DOHH2 (cell line): ENCODE measurements at regions not wholly inside any gene's neighbourhood (a gene's known extent, or its start where the extent isn't known, plus 50 kb on each side); places are given as distances from the start of the nearest gene placed in this dataset.

Experiments
- H3F3A ChIP-seq: fragments of 200-600 bp; sonication (generic), shearing (Covaris generic); 2 replicates; pipeline ENCODE4 v1.6.0; 2016; ENCODE audit warnings: antibody characterized with exemption, mild to moderate bottlenecking; ENCODE audit not compliant: control insufficient read depth, insufficient read depth
- H3K27ac ChIP-seq: fragments of 200-600 bp; sonication (generic); 2 replicates; pipeline ENCODE4 v1.5.1; 2014; ENCODE audit warnings: low read depth, mild to moderate bottlenecking, low read length, moderate library complexity
- H3K27me3 ChIP-seq: fragments of 200-600 bp; sonication (generic); 2 replicates; pipeline ENCODE4 v1.6.1; 2014; ENCODE audit warnings: mild to moderate bottlenecking, low read length, mixed read lengths; ENCODE audit not compliant: control insufficient read depth
- H3K36me3 ChIP-seq: fragments of 200-600 bp; sonication (generic); 2 replicates; pipeline ENCODE4 v1.6.1; 2014; ENCODE audit warnings: mild to moderate bottlenecking, low read length, moderate library complexity, mixed read lengths; ENCODE audit not compliant: control insufficient read depth
- H3K4me1 ChIP-seq: fragments of 200-600 bp; sonication (generic); 2 replicates; pipeline ENCODE4 v1.6.1; 2014; ENCODE audit warnings: mild to moderate bottlenecking, low read length, mixed read lengths; ENCODE audit not compliant: control insufficient read depth
- H3K4me2 ChIP-seq: fragments of 200-600 bp; sonication (generic); 2 replicates; pipeline ENCODE4 v1.6.0; 2014; ENCODE audit warnings: mild to moderate bottlenecking, low read length, moderate library complexity
- H3K4me3 ChIP-seq: fragments of 200-600 bp; sonication (generic); 2 replicates; pipeline ENCODE4 v1.5.1; 2014; ENCODE audit warnings: mild to moderate bottlenecking, low read length, mixed read lengths
- H3K79me2 ChIP-seq: fragments of 200-600 bp; sonication (generic); 2 replicates; pipeline ENCODE4 v1.6.1; 2014; ENCODE audit warnings: mild to moderate bottlenecking, low read length, mixed read lengths; ENCODE audit not compliant: control insufficient read depth
- H3K9me2 ChIP-seq: fragments of 200-600 bp; sonication (generic); replicated peaks from 2 replicates; pipeline ENCODE4 v1.6.1; 2014; ENCODE audit warnings: mild to moderate bottlenecking, low read length, mixed read lengths; ENCODE audit not compliant: control insufficient read depth
- H3K9me3 ChIP-seq: fragments of 200-600 bp; sonication (generic); 2 replicates; pipeline ENCODE4 v1.6.1; 2014; ENCODE audit warnings: antibody characterized with exemption, low read length, mixed read lengths; ENCODE audit not compliant: control insufficient read depth, insufficient read depth
- H4K20me1 ChIP-seq: fragments of 200-600 bp; sonication (generic); 2 replicates; pipeline ENCODE4 v1.6.0; 2014; ENCODE audit warnings: low read depth, mild to moderate bottlenecking, antibody characterized with exemption, low read length, moderate library complexity; ENCODE audit not compliant: control insufficient read depth, insufficient read depth
- CTCF ChIP-seq: fragments of 200-600 bp; sonication (generic); IDR thresholded peaks from one replicate; pipeline ENCODE4 v1.5.1; 2014; ENCODE audit warnings: antibody characterized with exemption, mild to moderate bottlenecking, low read depth, low read length; ENCODE audit not compliant: poor library complexity, severe bottlenecking
- EZH2phosphoT487 ChIP-seq: fragments of 200-600 bp; sonication (generic); IDR thresholded peaks from 2 replicates; pipeline ENCODE4 v1.6.1; 2017; ENCODE audit warnings: borderline replicate concordance, mild to moderate bottlenecking, antibody characterized with exemption, low read length, moderate library complexity, mixed read lengths

GRCh38 chr1:189921613-189922012 is 556.1 kb downstream of the BRINP3 start:
- no peaks in the 10 kb centered on the region for H4K20me1 ChIP-seq
- no peaks in the 10 kb centered on the region for H3K79me2 ChIP-seq
- H3K4me2 ChIP-seq = no peak overlapping the region
- H3K4me3 ChIP-seq = no peak overlapping the region
- H3F3A ChIP-seq = no peaks in the 10 kb centered on the region
- TF ChIP-seq EZH2phosphoT487 = no peak
- TF ChIP-seq CTCF = no peak
- no peaks in the 10 kb centered on the region for H3K36me3 ChIP-seq
- no peaks in the 10 kb centered on the region for H3K4me1 ChIP-seq
- no peaks in the 10 kb centered on the region; the same call in 1 of the 2 replicates for H3K9me3 ChIP-seq
- no peaks in the 10 kb centered on the region for H3K9me2 ChIP-seq
- no peak overlapping the region for H3K27ac ChIP-seq
- no peaks in the 10 kb centered on the region for H3K27me3 ChIP-seq

- Histone ChIP-seq H3K9me2 (no peaks in the 10 kb centered on the region), H3K27me3 (no peaks in the 10 kb centered on the region), H3K9me3 (no peaks in the 10 kb centered on the region; the same call in 1 of the 2 replicates), H3K4me3 (no peak overlapping the region), H3K4me2 (no peak overlapping the region), H3K27ac (no peak overlapping the region), H3K36me3 (no peaks in the 10 kb centered on the region), H3K4me1 (no peaks in the 10 kb centered on the region), H3F3A (no peaks in the 10 kb centered on the region), H4K20me1 (no peaks in the 10 kb centered on the region), H3K79me2 (no peaks in the 10 kb centered on the region)
- TF ChIP-seq CTCF (no peak), EZH2phosphoT487 (no peak)
These were observed 550.0 kb downstream of the BRINP3 start for GRCh38 chr1:189927641-189928040.

GRCh38 chr1:189929501-189930099 is 548.1 kb downstream of the BRINP3 start:
- H3K27ac ChIP-seq = no peak overlapping the region
- no peak for TF ChIP-seq EZH2phosphoT487
- no peak for TF ChIP-seq CTCF
- H3F3A ChIP-seq = no peaks in the 10 kb centered on the region
- no peaks in the 10 kb centered on the region for H3K79me2 ChIP-seq
- H3K9me3 ChIP-seq = no peaks in the 10 kb centered on the region; the same call in 1 of the 2 replicates
- H3K4me1 ChIP-seq = no peaks in the 10 kb centered on the region
- no peaks in the 10 kb centered on the region for H3K9me2 ChIP-seq
- H3K27me3 ChIP-seq = no peaks in the 10 kb centered on the region
- no peaks in the 10 kb centered on the region for H3K36me3 ChIP-seq
- no peaks in the 10 kb centered on the region for H4K20me1 ChIP-seq
- H3K4me2 ChIP-seq = no peak overlapping the region
- H3K4me3 ChIP-seq = no peak overlapping the region
